ENCODE measurements at regions not wholly inside any gene's neighbourhood (a gene's known extent, or its start where the extent isn't known, plus 50 kb on each side); places are given as distances from the start of the nearest gene placed in this dataset.
A peak's percentile ranks its signal among the peaks of the same experiment; 100 is the strongest.

DNA sequence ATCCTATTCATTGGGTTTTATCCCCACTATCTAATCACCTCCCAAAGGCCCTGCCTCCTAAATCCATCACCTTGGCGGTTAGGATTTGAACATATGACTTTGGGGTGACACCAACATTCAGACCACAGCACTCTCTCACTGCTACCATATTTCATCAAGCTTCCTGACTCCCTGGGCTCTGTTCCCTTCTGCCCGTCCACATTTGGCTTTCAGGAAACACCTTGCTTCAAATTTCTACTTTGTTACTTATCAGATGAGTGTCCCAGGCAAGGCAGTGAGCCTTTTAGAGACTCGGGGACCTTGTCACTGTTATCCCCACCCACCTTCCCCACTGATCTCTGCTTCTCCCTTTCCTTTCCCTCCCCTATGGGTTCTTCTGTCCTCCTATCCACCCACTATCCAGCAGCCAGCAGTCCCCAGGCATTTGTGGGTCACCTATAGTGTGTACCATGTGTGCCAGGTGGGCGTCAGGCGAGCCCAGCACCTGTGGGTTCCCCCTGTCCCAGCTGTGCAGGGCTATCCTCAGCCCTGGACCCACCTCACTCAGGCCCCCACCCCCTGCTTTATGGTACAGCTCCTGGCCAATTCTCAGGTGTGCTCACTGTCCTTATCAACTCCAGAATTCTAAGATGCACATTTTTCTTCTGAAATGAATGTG is 230.9 kb downstream of the LOXHD1 start:
- Histone ChIP-seq H3K23ac (ENCODE audit: insufficient read length) (no peak overlapping the region), H2AK5ac (ENCODE audit: low read depth, low read length) (no peak overlapping the region), H3K4me3 (ENCODE audit: extremely low read depth in 1 of 4, insufficient read depth in 2 of 4, low read depth in 3 of 4, low read length in 4 of 4) (no peak overlapping the region), H2BK5ac (ENCODE audit: low read depth, low read length) (no peak overlapping the region), H4K91ac (replicated peaks; ENCODE audit: insufficient read length, low read length) (no peak overlapping the region), H3K4ac (replicated peaks; ENCODE audit: insufficient read length, low read depth, low read length) (no peak overlapping the region), H2BK12ac (ENCODE audit: low read depth, low read length) (no peak overlapping the region), H4K20me1 (replicated peaks in 1 of 2; ENCODE audit: control insufficient read depth in 1 of 2, insufficient read depth in 2 of 2, low read length in 2 of 2) (no peaks in the 10 kb centered on the region), H2BK120ac (replicated peaks; ENCODE audit: low read depth, low read length) (no peak overlapping the region), H3K9ac (replicated peaks in 1 of 4; ENCODE audit: extremely low read depth in 1 of 4, low read depth in 3 of 4, low read length in 3 of 4) (no peak overlapping the region), H3K18ac (ENCODE audit: extremely low read depth, low read length) (no peak overlapping the region), H2AFZ (ENCODE audit: low read length) (no peak overlapping the region), H4K5ac (ENCODE audit: insufficient read length, low read depth, low read length) (no peak overlapping the region), H2BK20ac (ENCODE audit: low read length) (no peak overlapping the region), H3K27ac (ENCODE audit: low read depth, low read length) (no peak overlapping the region), H3K56ac (replicated peaks; ENCODE audit: insufficient read length, low read depth, low read length) (no peak overlapping the region), H3K9me3 (ENCODE audit: insufficient read depth in 2 of 2, low read depth in 1 of 2, low read length in 1 of 2) (no peaks in the 10 kb centered on the region), H3K27me3 (replicated peaks in 1 of 4; ENCODE audit: control insufficient read depth in 3 of 4, extremely low read depth in 1 of 4, insufficient read depth in 3 of 4, low read length in 3 of 4) (no peaks in the 10 kb centered on the region; a peak in 1 of 7 replicates), H3K79me1 (ENCODE audit: low read depth, low read length) (no peaks in the 10 kb centered on the region), H3K4me2 (ENCODE audit: insufficient read depth in 1 of 2, low read depth in 2 of 2, low read length in 2 of 2) (no peak overlapping the region), H3K36me3 (ENCODE audit: control insufficient read depth in 2 of 4, insufficient read depth in 4 of 4, low read length in 3 of 4) (no peaks in the 10 kb centered on the region), H3K79me2 (ENCODE audit: control insufficient read depth in 1 of 2, insufficient read depth in 2 of 2, low read length in 2 of 2) (no peaks in the 10 kb centered on the region; a peak in 1 of 4 replicates), H3K4me1 (replicated peaks in 1 of 4; ENCODE audit: control insufficient read depth in 3 of 4, insufficient read depth in 4 of 4, low read length in 3 of 4) (peaks cover 0 to 12% (median 7%) of the 10 kb centered on the region in 4 experiments; a peak in 5 of 7 replicates), H2BK15ac (ENCODE audit: low read length) (peak overlapping the region; percentile 65; the same call in 1 of the 2 replicates), H3K23me2 (ENCODE audit: low read depth, low read length) (no peaks in the 10 kb centered on the region), H4K8ac (ENCODE audit: extremely low read depth, insufficient read depth, low read length) (no peak overlapping the region), H3K14ac (ENCODE audit: insufficient read length) (no peak overlapping the region)
- no peak for FAIRE-seq
- POLR2A ChIA-PET (ENCODE audit: partially characterized antibody) = interaction anchor here (1.6 kb wide), 1 partner anchor 13 kb away, joined by 3 read pairs; no protein-coding TSS in a partner anchor
- CTCF ChIA-PET (ENCODE audit: partially characterized antibody) = interaction anchor here (1.1 to 3.0 kb wide), 6 partner anchors 13 to 230 kb away, joined by 4 to 9 read pairs (median 5); no protein-coding TSS in a partner anchor
- DNase-seq (ENCODE audit: low read depth in 1 of 2, low spot score in 2 of 2) = no peak
- WGBS, 2 experiments (ENCODE audit: extremely low coverage in 1 of 2, insufficient coverage in 1 of 2, insufficient read length in 1 of 2, insufficient replicate concordance in 2 of 2, low coverage in 1 of 2, low lambda C conversion rate in 2 of 2, missing lambda C conversion rate in 1 of 2) = 92% methylated on average over 5 of the region's 5 CpGs; no CpG with 5 or more reads in 1 of the 2 experiments
- no peak for TF ChIP-seq CTBP2 (IDR thresholded peaks at IDR 0.05; ENCODE audit: borderline replicate concordance, insufficient read depth, insufficient read length, low read length)

Measured in H1 (cell line).